Endodermal cell (in vitro differentiated cells): ENCODE measurements at regions not wholly inside any gene's neighbourhood (a gene's known extent, or its start where the extent isn't known, plus 50 kb on each side); places are given as distances from the start of the nearest gene placed in this dataset.
A peak's percentile ranks its signal among the peaks of the same experiment; 100 is the strongest.

Source experiments
- DNase-seq: peaks from one replicate; pipeline ENCODE4 v3.0.0-alpha.2; 2017
- H3K27ac ChIP-seq: 2 replicates; pipeline ENCODE4 v1.5.1; 2013; ENCODE audit warnings: mild to moderate bottlenecking, low read depth, low read length, moderate library complexity
- H3K27me3 ChIP-seq: 2 replicates; pipeline ENCODE4 v1.6.1; 2013; ENCODE audit warnings: mild to moderate bottlenecking, low read length, moderate library complexity; ENCODE audit not compliant: insufficient read depth, control insufficient read depth, poor library complexity, severe bottlenecking
- H3K36me3 ChIP-seq: 2 replicates; pipeline ENCODE4 v1.7.0; 2013; ENCODE audit warnings: mild to moderate bottlenecking, low read length, moderate library complexity; ENCODE audit not compliant: control insufficient read depth, insufficient read depth
- H3K4me1 ChIP-seq: one replicate; pipeline ENCODE4 v1.7.0; 2013; ENCODE audit warnings: low read length; ENCODE audit not compliant: control insufficient read depth, insufficient read depth
- H3K4me3 ChIP-seq: 2 replicates; pipeline ENCODE4 v1.5.1; 2013; ENCODE audit warnings: mild to moderate bottlenecking, low read length, moderate library complexity
- H3K9ac ChIP-seq: 2 replicates; pipeline ENCODE4 v1.6.1; 2013; ENCODE audit warnings: mild to moderate bottlenecking, low read length, moderate library complexity; ENCODE audit not compliant: poor library complexity, severe bottlenecking; ENCODE audit errors: extremely low read depth
- H3K9me3 ChIP-seq: 2 replicates; pipeline ENCODE4 v1.6.1; 2013; ENCODE audit warnings: mild to moderate bottlenecking, low read length, moderate library complexity; ENCODE audit not compliant: control insufficient read depth
- H3K27ac Mint-ChIP-seq: 2 replicates; pipeline ENCODE4 v1.8.0; 2020; ENCODE audit warnings: mixed read lengths
- H3K27me3 Mint-ChIP-seq: 2 replicates; pipeline ENCODE4 v1.8.0; 2021; ENCODE audit warnings: mild to moderate bottlenecking, mixed read lengths; ENCODE audit not compliant: insufficient read depth
- H3K36me3 Mint-ChIP-seq: 2 replicates; pipeline ENCODE4 v1.8.0; 2020; ENCODE audit warnings: low read depth, mixed read lengths
- H3K4me1 Mint-ChIP-seq: 2 replicates; pipeline ENCODE4 v1.8.0; 2020; ENCODE audit warnings: mixed read lengths
- H3K4me3 Mint-ChIP-seq: 2 replicates; pipeline ENCODE4 v1.8.0; 2020; ENCODE audit warnings: mild to moderate bottlenecking, moderate library complexity, mixed read lengths
- H3K9me3 Mint-ChIP-seq: 2 replicates; pipeline ENCODE4 v1.8.0; 2020; ENCODE audit warnings: mild to moderate bottlenecking, mixed read lengths
- CTCF ChIP-seq: fragments of 200-600 bp; sonication (generic); conservative IDR thresholded peaks from 2 replicates; pipeline ENCODE4 v1.5.0; 2021; ENCODE audit warnings: antibody characterized with exemption, mild to moderate bottlenecking
- WGBS, 2 experiments: methylation state at CpG; one replicate each; pipeline versions ENCODE4 v1.1.5 to v1.1.7; 2013; ENCODE audit warnings: missing lambda C conversion rate in 2 of 2, mixed read lengths in 1 of 2; ENCODE audit not compliant: insufficient coverage in 1 of 2, insufficient read length in 1 of 2; 5-methylcytosine and 5-hydroxymethylcytosine counted together

GRCh38 chr6:1201547-1202200 is 110.2 kb upstream of the FOXQ1 start:
- no peak overlapping the region for H3K27ac Mint-ChIP-seq
- H3K9me3 Mint-ChIP-seq = no peaks in the 10 kb centered on the region
- WGBS, 2 experiments = 81 to 87% methylated on average over 5 to 9 of the region's 9 CpGs
- no peaks in the 10 kb centered on the region for H3K36me3 Mint-ChIP-seq
- no peak overlapping the region for H3K9ac ChIP-seq
- H3K36me3 ChIP-seq = no peaks in the 10 kb centered on the region
- no peaks in the 10 kb centered on the region for H3K9me3 ChIP-seq
- H3K4me1 ChIP-seq = peaks cover 14% of the 10 kb centered on the region
- no peak for TF ChIP-seq CTCF
- H3K27ac ChIP-seq = no peak overlapping the region
- H3K4me1 Mint-ChIP-seq = peaks cover 41% of the 10 kb centered on the region
- no peak overlapping the region for H3K4me3 Mint-ChIP-seq
- peak; percentile 54 for DNase-seq
- H3K27me3 Mint-ChIP-seq = peaks cover 59% of the 10 kb centered on the region
- peaks cover 38% of the 10 kb centered on the region for H3K27me3 ChIP-seq
- no peak overlapping the region for H3K4me3 ChIP-seq

DNA sequence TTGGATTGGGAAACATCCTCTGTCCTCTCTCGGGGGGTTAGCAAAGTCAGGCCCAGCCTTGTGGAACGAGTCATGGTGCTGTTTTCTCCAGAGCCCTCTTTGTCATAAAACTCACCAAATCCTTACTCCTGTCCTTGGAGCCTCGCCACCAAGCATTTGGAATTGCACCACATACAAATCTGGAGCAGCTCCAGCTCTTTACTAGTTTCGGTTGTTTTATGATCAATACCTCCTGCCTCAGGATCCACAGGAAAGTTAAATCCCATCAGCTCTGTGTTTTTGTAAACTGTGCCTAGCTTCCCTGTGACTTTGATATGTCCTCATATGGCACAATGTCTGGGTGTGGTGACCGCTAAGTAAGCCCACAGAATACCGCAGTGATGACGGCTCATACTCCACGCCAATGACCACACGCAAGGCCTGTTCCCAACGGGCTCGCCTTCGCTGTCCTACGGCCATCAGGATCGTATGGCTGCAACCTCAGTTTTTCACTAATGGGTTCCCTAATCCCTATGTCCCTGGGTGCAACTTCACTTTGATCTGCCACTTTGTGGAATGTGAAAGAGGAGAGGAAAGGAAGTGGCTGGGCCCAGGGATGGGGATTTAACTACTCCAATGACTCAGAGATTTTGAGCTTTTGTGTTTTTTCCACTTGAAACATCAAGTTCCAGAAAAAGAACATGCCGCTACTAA is 111.3 kb upstream of the FOXQ1 start:
- TF ChIP-seq CTCF = no peak
- H3K36me3 ChIP-seq = no peaks in the 10 kb centered on the region

GRCh38 chr6:1200081-1200408 is 111.9 kb upstream of the FOXQ1 start:
- 100% methylated on average over 2 of the region's 2 CpGs; no CpG with 5 or more reads in 1 of the 2 experiments for WGBS, 2 experiments
- H3K27ac Mint-ChIP-seq = no peak overlapping the region
- peaks cover 14% of the 10 kb centered on the region for H3K4me1 ChIP-seq

More for the DNA sequence above, 111.3 kb upstream of the FOXQ1 start:
- Histone ChIP-seq H3K27me3 (peaks cover 38% of the 10 kb centered on the region), H3K9ac (no peak overlapping the region), H3K27ac (no peak overlapping the region), H3K4me3 (no peak overlapping the region), H3K9me3 (peaks cover 2% of the 10 kb centered on the region), H3K4me1 (peaks cover 14% of the 10 kb centered on the region)
- Mint-ChIP-seq H3K27ac (no peak overlapping the region), H3K4me1 (peaks cover 41% of the 10 kb centered on the region), H3K4me3 (no peak overlapping the region), H3K9me3 (peaks cover under 1% of the 10 kb centered on the region), H3K36me3 (no peaks in the 10 kb centered on the region), H3K27me3 (peaks cover 56% of the 10 kb centered on the region)
- DNase-seq = no peak
- WGBS, 2 experiments = 95% methylated on average over 12 to 15 of the region's 15 CpGs

More at GRCh38 chr6:1200081-1200408, 111.9 kb upstream of the FOXQ1 start:
- Histone ChIP-seq H3K36me3 (no peaks in the 10 kb centered on the region), H3K9me3 (peaks cover 8% of the 10 kb centered on the region), H3K9ac (no peak overlapping the region), H3K4me3 (no peak overlapping the region), H3K27ac (no peak overlapping the region), H3K27me3 (peaks cover 38% of the 10 kb centered on the region)
- Mint-ChIP-seq H3K9me3 (peaks cover 5% of the 10 kb centered on the region), H3K36me3 (no peaks in the 10 kb centered on the region), H3K4me3 (no peak overlapping the region), H3K27me3 (peaks cover 56% of the 10 kb centered on the region), H3K4me1 (peaks cover 41% of the 10 kb centered on the region)
- DNase-seq = no peak
- no peak for TF ChIP-seq CTCF
